ENCODE measurements at regions not wholly inside any gene's neighbourhood (a gene's known extent, or its start where the extent isn't known, plus 50 kb on each side); places are given as distances from the start of the nearest gene placed in this dataset.
A peak's percentile ranks its signal among the peaks of the same experiment; 100 is the strongest.

DNA sequence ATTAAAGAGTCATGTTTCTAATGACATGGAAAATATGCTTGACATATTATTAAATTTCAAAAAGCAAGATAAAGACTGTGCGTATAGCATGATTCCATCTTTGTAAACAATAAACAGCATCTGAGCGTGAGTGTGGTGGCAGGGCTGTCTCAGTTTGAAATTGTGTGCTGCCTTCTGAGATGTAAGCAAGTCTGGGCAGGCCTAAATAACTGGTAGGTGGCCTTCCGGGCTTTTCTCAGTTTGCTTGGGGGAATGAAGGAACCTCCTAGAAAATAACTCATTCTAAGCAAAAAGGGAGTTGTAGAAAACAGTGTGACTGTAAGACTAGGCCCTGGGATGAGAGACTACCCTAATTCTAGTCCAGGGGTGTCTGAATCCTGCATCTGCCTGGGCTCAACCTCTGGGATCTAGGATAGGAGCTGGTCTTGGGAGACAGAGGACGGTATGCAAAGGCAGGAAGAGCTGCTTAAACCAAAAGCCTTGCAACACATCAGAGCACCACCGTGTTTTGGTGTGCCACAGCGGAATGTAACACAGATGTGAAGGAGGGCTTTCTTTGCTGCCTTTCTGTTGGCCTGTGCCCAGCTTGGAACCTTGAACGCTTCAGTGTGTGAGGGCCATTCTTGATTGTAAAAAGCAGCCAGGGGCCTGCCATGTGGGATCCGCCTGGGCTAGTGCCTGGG is 63.5 kb upstream of the L3MBTL3 start:
- DNase-seq (ENCODE audit: low spot score) (no peak), ATAC-seq (peak; percentile 64)
- Histone ChIP-seq H3K27ac (ENCODE audit: low read depth) (peak overlapping the region; percentile 62; the same call in 1 of the 2 replicates), H3K36me3 (ENCODE audit: insufficient read depth) (no peaks in the 10 kb centered on the region), H3K4me2 (no peak overlapping the region), H4K20me1 (replicated peaks; ENCODE audit: insufficient read depth) (no peaks in the 10 kb centered on the region), H3K4me3 (no peak overlapping the region), H2AFZ (peak overlapping the region; percentile 99), H3K9me2 (ENCODE audit: insufficient read depth) (no peaks in the 10 kb centered on the region), H3K27me3 (ENCODE audit: insufficient read depth) (no peaks in the 10 kb centered on the region), H3K79me2 (replicated peaks; ENCODE audit: insufficient read depth) (no peaks in the 10 kb centered on the region), H3F3A (replicated peaks; ENCODE audit: low read depth) (no peaks in the 10 kb centered on the region), H3K4me1 (ENCODE audit: insufficient read depth) (no peaks in the 10 kb centered on the region)
- Mint-ChIP-seq H3K9me3 (peaks cover 1% of the 10 kb centered on the region; the same call in 2 of the 3 replicates), H3K4me1 (peaks cover 3% of the 10 kb centered on the region; the same call in 2 of the 3 replicates), H3K27ac (peak overlapping the region; percentile 84), H3K27me3 (ENCODE audit: insufficient read depth, low read depth, poor library complexity) (no peaks in the 10 kb centered on the region), H3K4me3 (no peak overlapping the region), H3K36me3 (ENCODE audit: low read depth) (no peaks in the 10 kb centered on the region)
- no peak for TF ChIP-seq NANOG (IDR thresholded peaks at IDR 0.05; ENCODE audit: borderline replicate concordance)
- TF ChIP-seq CREB1 (CRISPR knock-in tag; IDR thresholded peaks at IDR 0.05; ENCODE audit: low read depth): no peak
- no peak for TF ChIP-seq JUNB (IDR thresholded peaks at IDR 0.05; ENCODE audit: unreplicated experiment)
- TF ChIP-seq ZNF114 (CRISPR knock-in tag; IDR thresholded peaks at IDR 0.05): no peak
- no peak for TF ChIP-seq EZH2 (IDR thresholded peaks at IDR 0.05; ENCODE audit: low read depth, unreplicated experiment)
- TF ChIP-seq, protein P1, sequence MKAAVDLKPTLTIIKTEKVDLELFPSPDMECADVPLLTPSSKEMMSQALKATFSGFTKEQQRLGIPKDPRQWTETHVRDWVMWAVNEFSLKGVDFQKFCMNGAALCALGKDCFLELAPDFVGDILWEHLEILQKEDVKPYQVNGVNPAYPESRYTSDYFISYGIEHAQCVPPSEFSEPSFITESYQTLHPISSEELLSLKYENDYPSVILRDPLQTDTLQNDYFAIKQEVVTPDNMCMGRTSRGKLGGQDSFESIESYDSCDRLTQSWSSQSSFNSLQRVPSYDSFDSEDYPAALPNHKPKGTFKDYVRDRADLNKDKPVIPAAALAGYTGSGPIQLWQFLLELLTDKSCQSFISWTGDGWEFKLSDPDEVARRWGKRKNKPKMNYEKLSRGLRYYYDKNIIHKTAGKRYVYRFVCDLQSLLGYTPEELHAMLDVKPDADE (IDR thresholded peaks at IDR 0.05): no peak
- TF ChIP-seq, protein P2, sequence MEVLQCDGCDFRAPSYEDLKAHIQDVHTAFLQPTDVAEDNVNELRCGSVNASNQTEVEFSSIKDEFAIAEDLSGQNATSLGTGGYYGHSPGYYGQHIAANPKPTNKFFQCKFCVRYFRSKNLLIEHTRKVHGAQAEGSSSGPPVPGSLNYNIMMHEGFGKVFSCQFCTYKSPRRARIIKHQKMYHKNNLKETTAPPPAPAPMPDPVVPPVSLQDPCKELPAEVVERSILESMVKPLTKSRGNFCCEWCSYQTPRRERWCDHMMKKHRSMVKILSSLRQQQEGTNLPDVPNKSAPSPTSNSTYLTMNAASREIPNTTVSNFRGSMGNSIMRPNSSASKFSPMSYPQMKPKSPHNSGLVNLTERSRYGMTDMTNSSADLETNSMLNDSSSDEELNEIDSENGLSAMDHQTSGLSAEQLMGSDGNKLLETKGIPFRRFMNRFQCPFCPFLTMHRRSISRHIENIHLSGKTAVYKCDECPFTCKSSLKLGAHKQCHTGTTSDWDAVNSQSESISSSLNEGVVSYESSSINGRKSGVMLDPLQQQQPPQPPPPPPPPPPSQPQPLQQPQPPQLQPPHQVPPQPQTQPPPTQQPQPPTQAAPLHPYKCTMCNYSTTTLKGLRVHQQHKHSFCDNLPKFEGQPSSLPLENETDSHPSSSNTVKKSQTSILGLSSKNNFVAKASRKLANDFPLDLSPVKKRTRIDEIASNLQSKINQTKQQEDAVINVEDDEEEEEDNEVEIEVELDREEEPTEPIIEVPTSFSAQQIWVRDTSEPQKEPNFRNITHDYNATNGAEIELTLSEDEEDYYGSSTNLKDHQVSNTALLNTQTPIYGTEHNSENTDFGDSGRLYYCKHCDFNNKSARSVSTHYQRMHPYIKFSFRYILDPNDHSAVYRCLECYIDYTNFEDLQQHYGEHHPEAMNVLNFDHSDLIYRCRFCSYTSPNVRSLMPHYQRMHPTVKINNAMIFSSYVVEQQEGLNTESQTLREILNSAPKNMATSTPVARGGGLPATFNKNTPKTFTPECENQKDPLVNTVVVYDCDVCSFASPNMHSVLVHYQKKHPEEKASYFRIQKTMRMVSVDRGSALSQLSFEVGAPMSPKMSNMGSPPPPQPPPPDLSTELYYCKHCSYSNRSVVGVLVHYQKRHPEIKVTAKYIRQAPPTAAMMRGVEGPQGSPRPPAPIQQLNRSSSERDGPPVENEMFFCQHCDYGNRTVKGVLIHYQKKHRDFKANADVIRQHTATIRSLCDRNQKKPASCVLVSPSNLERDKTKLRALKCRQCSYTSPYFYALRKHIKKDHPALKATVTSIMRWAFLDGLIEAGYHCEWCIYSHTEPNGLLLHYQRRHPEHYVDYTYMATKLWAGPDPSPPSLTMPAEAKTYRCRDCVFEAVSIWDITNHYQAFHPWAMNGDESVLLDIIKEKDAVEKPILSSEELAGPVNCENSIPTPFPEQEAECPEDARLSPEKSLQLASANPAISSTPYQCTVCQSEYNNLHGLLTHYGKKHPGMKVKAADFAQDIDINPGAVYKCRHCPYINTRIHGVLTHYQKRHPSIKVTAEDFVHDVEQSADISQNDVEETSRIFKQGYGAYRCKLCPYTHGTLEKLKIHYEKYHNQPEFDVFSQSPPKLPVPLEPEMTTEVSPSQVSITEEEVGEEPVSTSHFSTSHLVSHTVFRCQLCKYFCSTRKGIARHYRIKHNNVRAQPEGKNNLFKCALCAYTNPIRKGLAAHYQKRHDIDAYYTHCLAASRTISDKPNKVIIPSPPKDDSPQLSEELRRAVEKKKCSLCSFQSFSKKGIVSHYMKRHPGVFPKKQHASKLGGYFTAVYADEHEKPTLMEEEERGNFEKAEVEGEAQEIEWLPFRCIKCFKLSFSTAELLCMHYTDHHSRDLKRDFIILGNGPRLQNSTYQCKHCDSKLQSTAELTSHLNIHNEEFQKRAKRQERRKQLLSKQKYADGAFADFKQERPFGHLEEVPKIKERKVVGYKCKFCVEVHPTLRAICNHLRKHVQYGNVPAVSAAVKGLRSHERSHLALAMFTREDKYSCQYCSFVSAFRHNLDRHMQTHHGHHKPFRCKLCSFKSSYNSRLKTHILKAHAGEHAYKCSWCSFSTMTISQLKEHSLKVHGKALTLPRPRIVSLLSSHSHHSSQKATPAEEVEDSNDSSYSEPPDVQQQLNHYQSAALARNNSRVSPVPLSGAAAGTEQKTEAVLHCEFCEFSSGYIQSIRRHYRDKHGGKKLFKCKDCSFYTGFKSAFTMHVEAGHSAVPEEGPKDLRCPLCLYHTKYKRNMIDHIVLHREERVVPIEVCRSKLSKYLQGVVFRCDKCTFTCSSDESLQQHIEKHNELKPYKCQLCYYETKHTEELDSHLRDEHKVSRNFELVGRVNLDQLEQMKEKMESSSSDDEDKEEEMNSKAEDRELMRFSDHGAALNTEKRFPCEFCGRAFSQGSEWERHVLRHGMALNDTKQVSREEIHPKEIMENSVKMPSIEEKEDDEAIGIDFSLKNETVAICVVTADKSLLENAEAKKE (CRISPR knock-in tag; IDR thresholded peaks at IDR 0.05): no peak
- TF ChIP-seq, protein P3, sequence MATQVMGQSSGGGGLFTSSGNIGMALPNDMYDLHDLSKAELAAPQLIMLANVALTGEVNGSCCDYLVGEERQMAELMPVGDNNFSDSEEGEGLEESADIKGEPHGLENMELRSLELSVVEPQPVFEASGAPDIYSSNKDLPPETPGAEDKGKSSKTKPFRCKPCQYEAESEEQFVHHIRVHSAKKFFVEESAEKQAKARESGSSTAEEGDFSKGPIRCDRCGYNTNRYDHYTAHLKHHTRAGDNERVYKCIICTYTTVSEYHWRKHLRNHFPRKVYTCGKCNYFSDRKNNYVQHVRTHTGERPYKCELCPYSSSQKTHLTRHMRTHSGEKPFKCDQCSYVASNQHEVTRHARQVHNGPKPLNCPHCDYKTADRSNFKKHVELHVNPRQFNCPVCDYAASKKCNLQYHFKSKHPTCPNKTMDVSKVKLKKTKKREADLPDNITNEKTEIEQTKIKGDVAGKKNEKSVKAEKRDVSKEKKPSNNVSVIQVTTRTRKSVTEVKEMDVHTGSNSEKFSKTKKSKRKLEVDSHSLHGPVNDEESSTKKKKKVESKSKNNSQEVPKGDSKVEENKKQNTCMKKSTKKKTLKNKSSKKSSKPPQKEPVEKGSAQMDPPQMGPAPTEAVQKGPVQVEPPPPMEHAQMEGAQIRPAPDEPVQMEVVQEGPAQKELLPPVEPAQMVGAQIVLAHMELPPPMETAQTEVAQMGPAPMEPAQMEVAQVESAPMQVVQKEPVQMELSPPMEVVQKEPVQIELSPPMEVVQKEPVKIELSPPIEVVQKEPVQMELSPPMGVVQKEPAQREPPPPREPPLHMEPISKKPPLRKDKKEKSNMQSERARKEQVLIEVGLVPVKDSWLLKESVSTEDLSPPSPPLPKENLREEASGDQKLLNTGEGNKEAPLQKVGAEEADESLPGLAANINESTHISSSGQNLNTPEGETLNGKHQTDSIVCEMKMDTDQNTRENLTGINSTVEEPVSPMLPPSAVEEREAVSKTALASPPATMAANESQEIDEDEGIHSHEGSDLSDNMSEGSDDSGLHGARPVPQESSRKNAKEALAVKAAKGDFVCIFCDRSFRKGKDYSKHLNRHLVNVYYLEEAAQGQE (IDR thresholded peaks at IDR 0.05; ENCODE audit: unreplicated experiment): no peak
